K562 (cell line): ENCODE measurements at regions not wholly inside any gene's neighbourhood (a gene's known extent, or its start where the extent isn't known, plus 50 kb on each side); places are given as distances from the start of the nearest gene placed in this dataset.

Experiments
- ATAC-seq: fragments of 200-7000 bp; cut with Tn5 transposase; 3 replicates; pipeline ENCODE4 v1.9.1; 2020; ENCODE audit warnings: moderate library complexity
- BruUV-seq: library from RNA; stranded (reverse); fragments of 400-500 nt; replicated peaks from 2 replicates; lab custom pipeline; 2021; lab: Mats Ljungman, UMichigan
- CTCF ChIA-PET: fragments of 300-600 bp; formaldehyde crosslinking; extraction: SDS; loops from one replicate; lab custom pipeline; 2021; ENCODE audit warnings: low intra/inter-chr PET ratio; lab: Yijun Ruan, JAX
- POLR2A ChIA-PET: fragments of 300-600, 350-650 bp; sonication (Branson Sonifier 250); formaldehyde crosslinking; extraction: SDS; loops from one replicate; lab custom pipeline; 2021; ENCODE audit warnings: antibody characterized with exemption, inconsistent platforms; lab: Yijun Ruan, JAX
- DNase-seq, 4 experiments: peaks; one replicate each; pipeline versions ENCODE4 v3.0.0 to v3.0.0-alpha.2; 2011 to 2018; ENCODE audit warnings: low spot score in 3 of 4, mixed read lengths in 3 of 4; ENCODE audit errors: extremely low read depth in 1 of 4
- FAIRE-seq: peaks from 2 replicates; lab custom pipeline; 2011; peaks lifted over from hg19 to GRCh38; lab: Jason Lieb, UNC
- H2AFZ ChIP-seq: 2 replicates; pipeline ENCODE4 v1.6.0; 2011; ENCODE audit warnings: low read depth, low read length, control low read depth, inconsistent platforms
- H3K27ac ChIP-seq: fragments of 200-600 bp; 3 replicates; pipeline ENCODE4 v1.8.0; 2011; ENCODE audit warnings: low read depth, mild to moderate bottlenecking, control low read depth, inconsistent platforms, low read length, moderate library complexity, mixed read lengths; ENCODE audit errors: extremely low read depth
- H3K27me3 ChIP-seq, 2 experiments: fragments of 300-600 bp in 1 of 2; 2 replicates in 1 of 2; 3 replicates in 1 of 2; pipeline versions ENCODE4 v1.6.0 to v1.8.0; 2011; ENCODE audit warnings: inconsistent platforms in 2 of 2, low read length in 2 of 2, mild to moderate bottlenecking in 1 of 2, mixed read lengths in 1 of 2, moderate library complexity in 1 of 2; ENCODE audit not compliant: control insufficient read depth in 2 of 2, insufficient read depth in 2 of 2
- H3K36me3 ChIP-seq: fragments of 300-600 bp; 3 replicates; pipeline ENCODE4 v1.8.0; 2011; ENCODE audit warnings: mild to moderate bottlenecking, low read length, inconsistent platforms; ENCODE audit not compliant: control insufficient read depth, insufficient read depth
- H3K4me1 ChIP-seq, 2 experiments: fragments of 200-600 bp in 1 of 2; replicated peaks in 1 of 2; 2 replicates in 1 of 2; 3 replicates in 1 of 2; pipeline versions ENCODE4 v1.5.1 to v1.8.0; 2011; ENCODE audit warnings: inconsistent platforms in 2 of 2, low read length in 2 of 2, mild to moderate bottlenecking in 1 of 2, mixed read lengths in 1 of 2, moderate library complexity in 1 of 2; ENCODE audit not compliant: control insufficient read depth in 2 of 2, insufficient read depth in 2 of 2
- H3K4me2 ChIP-seq: 2 replicates; pipeline ENCODE4 v1.6.1; 2011; ENCODE audit warnings: low read length, control low read depth, inconsistent platforms, mixed read lengths; ENCODE audit not compliant: insufficient read depth
- H3K4me3 ChIP-seq: fragments of 200-600 bp; sonication (generic), shearing (Covaris generic); 2 replicates; pipeline ENCODE4 v1.5.1; 2016; ENCODE audit warnings: control low read depth, inconsistent platforms
- H3K79me2 ChIP-seq: fragments of 200-600 bp; 3 replicates; pipeline ENCODE4 v1.8.0; 2011; ENCODE audit warnings: low read length, inconsistent platforms; ENCODE audit not compliant: control insufficient read depth, insufficient read depth
- H3K9ac ChIP-seq, 2 experiments: 2 replicates each; pipeline versions ENCODE4 v1.6.0 to v1.6.1; 2011; ENCODE audit warnings: low read depth in 2 of 2, low read length in 2 of 2, control low read depth in 1 of 2, inconsistent platforms in 1 of 2, mild to moderate bottlenecking in 1 of 2, mixed read lengths in 1 of 2; ENCODE audit not compliant: insufficient read depth in 1 of 2
- H3K9me1 ChIP-seq: one replicate; pipeline ENCODE4 v1.6.0; 2011; ENCODE audit warnings: inconsistent platforms, mild to moderate bottlenecking, low read length, moderate library complexity; ENCODE audit not compliant: control insufficient read depth, insufficient read depth
- H3K9me3 ChIP-seq: replicated peaks from 2 replicates; pipeline ENCODE4 v1.5.1; 2011; ENCODE audit warnings: low read depth, low read length, inconsistent platforms; ENCODE audit not compliant: control insufficient read depth, insufficient read depth
- H4K20me1 ChIP-seq: replicated peaks from 2 replicates; pipeline ENCODE4 v1.6.1; 2011; ENCODE audit warnings: low read length, inconsistent platforms, mixed read lengths; ENCODE audit not compliant: control insufficient read depth, insufficient read depth
- ATF7 ChIP-seq: fragments of 450-650 bp; IDR thresholded peaks from 2 replicates; pipeline ENCODE4 v1.7.1; 2014; ENCODE audit warnings: mild to moderate bottlenecking, moderate library complexity
- BRD4 ChIP-seq: fragments of 200-600 bp; sonication (generic); IDR thresholded peaks from 2 replicates; pipeline ENCODE4 v1.6.1; 2017; ENCODE audit warnings: inconsistent platforms
- CBFB ChIP-seq: sonication (generic); formaldehyde crosslinking; IDR thresholded peaks from 2 replicates; pipeline ENCODE4 v1.4.0; 2020; ENCODE audit warnings: mild to moderate bottlenecking, missing genetic modification reagents
- FIP1L1 ChIP-seq: fragments of 200-400 bp; formaldehyde crosslinking; IDR thresholded peaks from 2 replicates; pipeline ENCODE4 v1.6.1; 2018; ENCODE audit warnings: mild to moderate bottlenecking, low read depth, low read length; ENCODE audit not compliant: poor library complexity, severe bottlenecking
- FOXA1 ChIP-seq: fragments of 450-650 bp; IDR thresholded peaks from 2 replicates; pipeline ENCODE4 v1.6.1; 2016; ENCODE audit warnings: mild to moderate bottlenecking, borderline replicate concordance
- HMBOX1 ChIP-seq: sonication (generic); IDR thresholded peaks from 2 replicates; pipeline ENCODE4 v1.6.1; 2016
- NFATC3 ChIP-seq: fragments of 450-650 bp; IDR thresholded peaks from 2 replicates; pipeline ENCODE4 v1.6.1; 2017; ENCODE audit warnings: mild to moderate bottlenecking
- ZNF217 ChIP-seq: sonication (generic); formaldehyde crosslinking; IDR thresholded peaks from 2 replicates; pipeline ENCODE4 v1.8.0; 2022; ENCODE audit warnings: mild to moderate bottlenecking, missing genetic modification reagents
- WGBS: fragments of 100-300 bp; shearing (Covaris generic); methylation state at CpG from one replicate; pipeline ENCODE4 v1.1.6; 2016; ENCODE audit warnings: low coverage, mixed read lengths; ENCODE audit not compliant: insufficient coverage; ENCODE audit errors: missing lambda C conversion rate; 5-methylcytosine and 5-hydroxymethylcytosine counted together
- in situ Hi-C: fragments of 300-500 bp; cut with MboI; formaldehyde crosslinking; loops from 4 replicates; pipeline ENCODE4 v1.15.0; 2018; ENCODE audit warnings: inconsistent platforms, mixed read lengths
- intact Hi-C: fragments of 100-400 bp; cut with micrococcal nuclease; formaldehyde crosslinking; loops from 2 replicates; pipeline ENCODE4 v1.14.2; 2022

GRCh38 chr14:97443412-97443811 lies 646.2 kb downstream of the VRK1 start:
- Histone ChIP-seq H3K9me3 (no peaks in the 10 kb centered on the region), H3K27ac (no peak overlapping the region)
- POLR2A ChIA-PET: interaction anchor here (0.8 kb wide), 1 partner anchor 20 kb away, joined by 3 read pairs; no protein-coding TSS in a partner anchor
- ATAC-seq: no peak
- intact Hi-C loops: no loop called here
- TF ChIP-seq CBFB (CRISPR knock-in tag): no peak
- no peak for TF ChIP-seq BRD4
- no peak for TF ChIP-seq ZNF217
- TF ChIP-seq FOXA1: no peak
- TF ChIP-seq FIP1L1: no peak
- no peak for TF ChIP-seq NFATC3
- TF ChIP-seq ATF7: no peak
- TF ChIP-seq HMBOX1: no peak
- TF ChIP-seq, all 486 proteins: peak for 0
- Histone ChIP-seq H3K79me2 (no peaks in the 10 kb centered on the region), H3K4me1 (no peaks in the 10 kb centered on the region), H3K9me1 (no peaks in the 10 kb centered on the region), H3K4me2 (no peak overlapping the region), H2AFZ (no peak overlapping the region), H3K36me3 (no peaks in the 10 kb centered on the region), H3K4me3 (no peak overlapping the region), H3K27me3 (no peaks in the 10 kb centered on the region), H3K9ac (no peak overlapping the region), H4K20me1 (no peaks in the 10 kb centered on the region)
- FAIRE-seq: no peak
- WGBS: 0% methylated on average over 3 of the region's 3 CpGs
- CTCF ChIA-PET: no interaction called here
- BruUV-seq: no TSS peak
- no peak for DNase-seq
- in situ Hi-C loops: no loop called here
